Ishikawa (cell line): ENCODE measurements at regions not wholly inside any gene's neighbourhood (a gene's known extent, or its start where the extent isn't known, plus 50 kb on each side); places are given as distances from the start of the nearest gene placed in this dataset.

Source experiments
- CEBPB ChIP-seq: IDR thresholded peaks from 2 replicates; pipeline ENCODE4 v1.6.1; 2012
- CREB1 ChIP-seq: IDR thresholded peaks from 2 replicates; pipeline ENCODE4 v1.6.1; 2012; ENCODE audit warnings: low read depth
- EGR1 ChIP-seq: IDR thresholded peaks from 2 replicates; pipeline ENCODE4 v1.6.1; 2012
- EP300 ChIP-seq: IDR thresholded peaks from 2 replicates; pipeline ENCODE4 v1.6.1; 2012; ENCODE audit warnings: borderline replicate concordance
- FOXM1 ChIP-seq: IDR thresholded peaks from 2 replicates; pipeline ENCODE4 v1.6.1; 2012; ENCODE audit warnings: low read depth, borderline replicate concordance
- MAX ChIP-seq: IDR thresholded peaks from 2 replicates; pipeline ENCODE4 v1.6.1; 2012
- NFIC ChIP-seq: IDR thresholded peaks from 2 replicates; pipeline ENCODE4 v1.6.1; 2012
- REST ChIP-seq: IDR thresholded peaks from 2 replicates; pipeline ENCODE4 v1.6.1; 2012; ENCODE audit warnings: low read depth, mild to moderate bottlenecking
- TAF1 ChIP-seq: IDR thresholded peaks from 2 replicates; pipeline ENCODE4 v1.6.1; 2012; ENCODE audit warnings: low read depth, mild to moderate bottlenecking
- TCF12 ChIP-seq: IDR thresholded peaks from 2 replicates; pipeline ENCODE4 v1.6.1; 2012; ENCODE audit warnings: low read depth
- TEAD4 ChIP-seq: IDR thresholded peaks from 2 replicates; pipeline ENCODE4 v1.6.1; 2012
- USF1 ChIP-seq: IDR thresholded peaks from 2 replicates; pipeline ENCODE4 v1.6.1; 2012
- YY1 ChIP-seq: IDR thresholded peaks from 2 replicates; pipeline ENCODE4 v1.6.1; 2012; ENCODE audit warnings: low read depth

GRCh38 chr10:65110009-65110408 lies 1588.8 kb downstream of the REEP3 start:
- TF ChIP-seq CEBPB (no peak), USF1 (no peak), REST (no peak), NFIC (no peak), EP300 (no peak), TCF12 (no peak), YY1 (no peak), EGR1 (no peak), TAF1 (no peak), CREB1 (no peak), MAX (no peak), FOXM1 (no peak), TEAD4 (no peak)
